Brain microvascular endothelial cell (primary cell): ENCODE measurements at regions not wholly inside any gene's neighbourhood (a gene's known extent, or its start where the extent isn't known, plus 50 kb on each side); places are given as distances from the start of the nearest gene placed in this dataset.
"Not testable (repeated sequence)": the region's sequence is repeated elsewhere in the genome, so short reads cannot be mapped to it uniquely, and the experiment has no call there.

Experiments
- DNase-seq: peaks from one replicate; pipeline ENCODE4 v3.0.0-alpha.2; 2020
- H3K27ac ChIP-seq: fragments of 250-450 bp; sonication (Bioruptor Pico); 2 replicates; pipeline ENCODE4 v1.5.1; 2020; ENCODE audit warnings: mild to moderate bottlenecking, moderate library complexity
- H3K27me3 ChIP-seq: fragments of 250-450 bp; sonication (Bioruptor Pico); replicated peaks from 2 replicates; pipeline ENCODE4 v1.5.1; 2020; ENCODE audit warnings: mild to moderate bottlenecking
- H3K36me3 ChIP-seq: fragments of 250-450 bp; sonication (Bioruptor Pico); replicated peaks from 2 replicates; pipeline ENCODE4 v1.5.1; 2020; ENCODE audit warnings: mild to moderate bottlenecking
- H3K4me3 ChIP-seq: 2 replicates; pipeline ENCODE4 v1.5.1; 2011; ENCODE audit warnings: low read depth, mild to moderate bottlenecking, control low read depth, low read length, moderate library complexity
- in situ Hi-C: cut with HindIII; loops from 2 replicates; pipeline ENCODE4 v1.10.0; 2017; ENCODE audit warnings: low sequenced_read_pairs, low pct_ligation_motif_present
- TF ChIP-seq, protein P1 (sequence below): IDR thresholded peaks from 2 replicates; pipeline ENCODE4 v1.5.1; 2011; ENCODE audit warnings: low read depth, mild to moderate bottlenecking, moderate library complexity, low read length, control low read depth, inconsistent platforms; ENCODE audit errors: missing control alignments

DNA sequence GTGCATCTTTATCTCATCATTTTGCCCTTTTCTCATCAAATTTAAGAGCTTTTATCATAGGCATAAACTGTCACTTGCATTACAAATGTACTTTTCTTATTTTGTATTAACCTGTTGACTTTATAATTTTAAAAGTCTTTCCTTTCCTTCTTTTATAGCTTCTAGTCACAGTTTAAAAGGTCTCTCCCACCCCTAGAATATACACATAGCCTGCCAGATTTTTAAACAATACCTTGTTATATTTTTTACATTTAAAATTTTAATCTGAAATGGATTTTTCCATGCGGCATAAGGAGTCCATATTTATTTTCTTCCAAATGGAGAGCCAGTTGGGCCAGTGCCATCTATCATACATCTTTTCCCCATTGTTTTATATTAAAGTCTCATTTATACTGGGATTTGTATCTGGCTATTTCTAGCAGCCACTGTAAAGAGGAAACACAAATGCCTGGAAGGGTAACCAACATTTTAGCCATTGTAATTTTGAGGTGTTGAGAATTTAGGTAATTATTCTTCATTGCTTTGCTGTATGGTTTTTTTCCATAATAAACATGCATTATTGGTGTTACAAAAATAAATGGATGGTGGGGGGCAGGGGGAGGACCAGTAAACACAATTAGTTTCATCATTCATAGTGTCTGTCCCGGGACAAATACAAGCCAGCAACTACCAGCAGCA is 92.8 kb downstream of the CCDC71L start:
- no peak for DNase-seq
- Histone ChIP-seq H3K27me3 (no peaks in the 10 kb centered on the region), H3K27ac (no peak overlapping the region), H3K36me3 (no peaks in the 10 kb centered on the region), H3K4me3 (no peak overlapping the region)
- in situ Hi-C loops = no loop called here
- TF ChIP-seq, protein P1, sequence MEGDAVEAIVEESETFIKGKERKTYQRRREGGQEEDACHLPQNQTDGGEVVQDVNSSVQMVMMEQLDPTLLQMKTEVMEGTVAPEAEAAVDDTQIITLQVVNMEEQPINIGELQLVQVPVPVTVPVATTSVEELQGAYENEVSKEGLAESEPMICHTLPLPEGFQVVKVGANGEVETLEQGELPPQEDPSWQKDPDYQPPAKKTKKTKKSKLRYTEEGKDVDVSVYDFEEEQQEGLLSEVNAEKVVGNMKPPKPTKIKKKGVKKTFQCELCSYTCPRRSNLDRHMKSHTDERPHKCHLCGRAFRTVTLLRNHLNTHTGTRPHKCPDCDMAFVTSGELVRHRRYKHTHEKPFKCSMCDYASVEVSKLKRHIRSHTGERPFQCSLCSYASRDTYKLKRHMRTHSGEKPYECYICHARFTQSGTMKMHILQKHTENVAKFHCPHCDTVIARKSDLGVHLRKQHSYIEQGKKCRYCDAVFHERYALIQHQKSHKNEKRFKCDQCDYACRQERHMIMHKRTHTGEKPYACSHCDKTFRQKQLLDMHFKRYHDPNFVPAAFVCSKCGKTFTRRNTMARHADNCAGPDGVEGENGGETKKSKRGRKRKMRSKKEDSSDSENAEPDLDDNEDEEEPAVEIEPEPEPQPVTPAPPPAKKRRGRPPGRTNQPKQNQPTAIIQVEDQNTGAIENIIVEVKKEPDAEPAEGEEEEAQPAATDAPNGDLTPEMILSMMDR = no peak

DNA sequence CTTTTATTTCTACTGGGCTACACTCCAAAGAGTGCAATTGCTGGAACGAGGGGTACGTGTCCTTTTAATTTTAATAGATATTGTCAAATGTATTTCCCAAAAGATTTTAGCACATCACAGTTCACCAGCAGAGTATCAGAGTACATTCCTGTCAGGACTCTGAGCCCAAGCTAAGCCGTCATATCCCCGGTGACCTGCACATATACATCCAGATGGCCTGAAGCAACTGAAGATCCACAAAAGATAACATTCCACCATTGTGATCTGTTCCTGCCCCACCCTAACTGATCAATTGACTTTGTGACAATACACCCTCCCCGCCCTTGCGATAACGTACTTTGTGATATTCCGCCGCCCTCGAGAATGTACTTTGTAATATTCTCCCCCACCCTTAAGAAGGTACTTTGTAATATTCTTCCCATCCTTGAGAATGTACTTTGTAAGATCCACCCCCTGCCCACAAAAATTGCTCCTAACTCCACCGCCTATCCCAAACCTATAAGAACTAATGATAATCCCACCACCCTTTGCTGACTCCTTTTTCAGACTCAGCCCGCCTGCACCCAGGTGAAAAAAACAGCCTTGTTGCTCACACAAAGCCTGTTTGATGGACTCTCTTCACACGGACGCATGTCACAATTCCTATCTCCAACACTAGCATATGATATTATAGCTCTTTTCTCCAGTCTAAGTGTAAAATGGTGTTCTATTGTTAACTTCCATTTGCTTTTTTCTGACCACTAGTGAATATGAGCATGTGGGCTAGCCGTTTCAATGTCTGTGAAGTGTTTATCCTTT is 93.6 kb downstream of the CCDC71L start:
- DNase-seq, H3K27ac ChIP-seq, in situ Hi-C loops, H3K36me3 ChIP-seq, H3K27me3 ChIP-seq, H3K4me3 ChIP-seq: not testable (repeated sequence)

DNA sequence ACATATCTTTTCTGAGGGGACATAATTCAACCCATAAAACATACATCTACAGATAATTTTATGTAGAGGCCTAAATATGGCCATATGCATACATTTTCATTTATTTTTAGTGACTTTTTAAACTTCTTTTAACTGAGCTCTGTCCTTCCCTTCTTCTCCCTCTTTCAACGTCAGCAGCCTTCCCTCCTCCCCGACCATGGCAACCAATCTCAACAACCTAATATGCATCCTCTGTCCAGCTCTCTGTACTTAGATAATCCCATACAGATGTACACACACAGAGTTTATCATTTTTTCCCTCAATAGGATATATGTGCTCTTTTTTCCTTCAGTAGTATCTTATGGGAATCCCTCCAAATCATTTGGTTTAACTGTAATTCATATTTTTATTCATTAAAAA is 94.3 kb downstream of the CCDC71L start:
- no peak for DNase-seq
- TF ChIP-seq, protein P1 = no peak
- no peaks in the 10 kb centered on the region for H3K27me3 ChIP-seq
- H3K27ac ChIP-seq = no peak overlapping the region
- no peaks in the 10 kb centered on the region for H3K36me3 ChIP-seq
- H3K4me3 ChIP-seq = no peak overlapping the region
- in situ Hi-C loops = no loop called here

DNA sequence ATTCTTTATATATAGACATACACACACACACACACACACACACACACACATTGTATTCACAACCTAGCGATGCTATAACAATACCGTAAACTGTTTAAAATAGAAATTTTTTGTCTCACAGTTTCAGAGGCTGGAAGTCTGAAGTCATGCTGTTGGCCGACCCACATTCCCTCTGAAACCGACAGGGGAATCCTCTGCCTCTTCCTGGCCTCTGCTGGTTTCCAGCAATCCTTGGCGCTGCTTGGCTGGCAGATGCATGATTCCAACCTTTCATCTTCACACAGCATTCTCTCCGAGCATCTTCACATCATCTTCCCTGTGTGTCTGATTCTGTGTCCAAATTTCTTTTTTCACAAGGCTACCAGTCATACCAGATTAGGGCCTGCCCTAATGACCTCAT is 94.8 kb downstream of the CCDC71L start:
- Histone ChIP-seq H3K4me3 (no peak overlapping the region), H3K36me3 (no peaks in the 10 kb centered on the region), H3K27me3 (no peaks in the 10 kb centered on the region), H3K27ac (no peak overlapping the region)
- in situ Hi-C loops = no loop called here
- DNase-seq = no peak
- TF ChIP-seq, protein P1 = no peak

DNA sequence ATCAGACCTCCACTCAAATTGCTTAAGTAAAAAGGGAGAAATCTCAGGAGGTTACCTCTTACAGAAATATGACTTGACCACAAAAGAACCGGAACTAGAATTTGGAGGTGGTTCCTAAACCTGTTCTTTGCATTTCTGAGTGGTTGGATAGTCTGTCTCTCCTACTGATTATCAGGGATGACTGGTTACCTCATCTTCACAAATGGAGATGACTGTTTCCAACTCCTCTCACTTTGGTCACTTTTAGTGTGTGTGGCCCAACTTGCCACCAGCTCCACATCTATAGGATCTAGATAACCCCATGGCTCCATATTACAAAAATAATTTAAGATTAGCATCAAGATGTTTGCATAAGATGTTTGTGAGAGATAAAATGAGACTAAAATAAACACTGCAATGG is 95.5 kb downstream of the CCDC71L start:
- Histone ChIP-seq H3K36me3 (no peaks in the 10 kb centered on the region), H3K4me3 (no peak overlapping the region), H3K27ac (no peak overlapping the region), H3K27me3 (no peaks in the 10 kb centered on the region)
- no peak for DNase-seq
- TF ChIP-seq, protein P1 = no peak
- in situ Hi-C loops = no loop called here

DNA sequence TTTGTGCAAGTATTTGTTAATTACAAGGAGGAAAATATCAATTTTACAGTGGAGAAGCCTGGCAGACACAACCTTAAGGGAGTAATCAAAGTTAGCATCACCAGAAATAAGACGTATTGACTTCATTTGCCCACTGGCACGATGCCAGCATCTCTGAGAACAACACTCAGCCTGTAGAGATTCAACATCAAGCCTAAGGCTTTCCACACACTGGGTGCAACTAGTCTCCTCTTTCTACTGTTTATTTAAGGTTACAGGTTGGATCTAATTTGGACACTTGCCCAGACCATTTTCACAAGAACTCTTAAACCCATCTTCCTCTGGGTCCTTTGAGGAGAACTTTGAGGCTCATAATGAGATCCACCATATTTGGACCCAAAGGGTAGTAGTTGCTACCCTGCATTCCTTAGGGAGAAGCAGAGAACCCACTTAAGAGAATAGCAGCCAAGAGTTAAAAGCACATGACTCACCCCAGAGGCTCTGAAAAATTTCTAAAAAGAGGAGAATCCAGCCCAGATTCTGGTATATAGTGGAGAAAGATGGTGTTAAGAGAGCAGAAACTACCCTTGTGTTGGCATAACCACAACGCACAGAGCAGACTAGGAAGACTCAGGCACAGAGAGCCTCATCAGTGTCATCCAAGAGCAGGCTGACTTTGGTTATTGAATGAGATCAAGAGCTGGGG is 97.3 kb downstream of the CCDC71L start:
- Histone ChIP-seq H3K27me3 (no peaks in the 10 kb centered on the region), H3K4me3 (no peak overlapping the region), H3K27ac (no peak overlapping the region), H3K36me3 (no peaks in the 10 kb centered on the region)
- no peak for DNase-seq
- TF ChIP-seq, protein P1 = no peak
- in situ Hi-C loops = no loop called here
